Stimulated activated memory B cell treated with anti-CD40 and anti-IgM and Interleukin-4, amounts not matched to agents 10 μg/mL and 1 μg/mL and 100 μg/mL, for 72 hours (primary cell): ENCODE measurements at regions not wholly inside any gene's neighbourhood (a gene's known extent, or its start where the extent isn't known, plus 50 kb on each side); places are given as distances from the start of the nearest gene placed in this dataset.

ENCODE experiments used
- ATAC-seq: fragments of 150-1000 bp; cut with Tn5 transposase; 2 replicates; pipeline ENCODE4 v1.10.0; 2021
- H3K27ac Mint-ChIP-seq: one replicate; pipeline ENCODE4 v1.8.0; 2022; ENCODE audit warnings: mild to moderate bottlenecking, mixed read lengths
- H3K27me3 Mint-ChIP-seq: one replicate; pipeline ENCODE4 v1.8.0; 2022; ENCODE audit warnings: mixed read lengths
- H3K36me3 Mint-ChIP-seq: one replicate; pipeline ENCODE4 v1.8.0; 2022; ENCODE audit warnings: mixed read lengths
- H3K4me1 Mint-ChIP-seq: one replicate; pipeline ENCODE4 v1.8.0; 2022; ENCODE audit warnings: mixed read lengths
- H3K4me3 Mint-ChIP-seq: one replicate; pipeline ENCODE4 v1.8.0; 2022; ENCODE audit warnings: mild to moderate bottlenecking, moderate library complexity, mixed read lengths
- H3K9me3 Mint-ChIP-seq: one replicate; pipeline ENCODE4 v1.8.0; 2022; ENCODE audit warnings: mixed read lengths

DNA sequence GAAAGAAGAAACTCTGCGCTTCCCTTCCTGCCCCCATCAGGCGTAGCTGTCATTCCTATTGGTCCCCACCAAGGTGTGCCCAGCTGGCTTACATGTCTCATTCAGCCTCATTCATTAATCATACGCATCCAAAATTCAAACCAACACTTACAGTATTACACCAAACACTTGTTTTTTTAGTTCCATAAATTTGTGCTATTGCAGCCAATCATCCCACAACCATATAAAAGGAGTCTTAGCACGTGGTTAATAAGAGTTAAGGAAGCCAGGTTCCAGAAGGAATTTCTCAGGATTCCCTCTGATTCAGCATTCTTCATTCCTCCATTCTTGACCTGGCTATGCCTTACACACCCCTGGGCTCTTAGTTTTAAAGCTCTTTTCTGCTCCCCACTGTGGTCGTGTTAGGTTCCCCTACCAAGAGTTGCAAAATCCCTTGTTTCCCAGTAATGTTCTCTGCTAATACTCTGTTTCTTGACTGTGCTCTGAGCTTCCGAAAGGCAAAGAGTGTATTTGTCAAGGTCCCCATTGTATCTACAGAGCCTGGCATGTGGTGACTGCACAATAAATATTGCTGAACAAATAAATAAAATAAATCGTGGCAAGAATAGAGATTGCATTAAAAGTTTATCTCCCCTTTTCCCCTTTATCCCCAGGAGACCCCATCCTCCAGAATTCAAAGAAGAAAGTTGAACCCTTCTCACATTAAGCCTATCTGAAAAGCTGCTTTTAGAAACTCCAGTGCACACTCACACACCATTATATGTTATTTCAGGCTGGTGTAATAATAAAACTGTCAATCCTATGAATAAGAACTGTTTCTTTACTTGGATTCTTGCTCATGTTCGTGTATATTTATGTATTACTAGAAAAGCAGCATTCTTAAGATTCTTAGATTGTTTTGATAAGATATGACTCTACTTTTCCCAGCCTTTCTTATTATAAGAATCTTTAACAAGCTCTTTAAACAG is 514.4 kb downstream of the INHBA start:
- Mint-ChIP-seq H3K9me3 (peaks cover under 1% of the 10 kb centered on the region), H3K4me3 (no peak overlapping the region), H3K27me3 (no peaks in the 10 kb centered on the region), H3K4me1 (no peaks in the 10 kb centered on the region), H3K36me3 (no peaks in the 10 kb centered on the region), H3K27ac (no peak overlapping the region)
- ATAC-seq: no peak

DNA sequence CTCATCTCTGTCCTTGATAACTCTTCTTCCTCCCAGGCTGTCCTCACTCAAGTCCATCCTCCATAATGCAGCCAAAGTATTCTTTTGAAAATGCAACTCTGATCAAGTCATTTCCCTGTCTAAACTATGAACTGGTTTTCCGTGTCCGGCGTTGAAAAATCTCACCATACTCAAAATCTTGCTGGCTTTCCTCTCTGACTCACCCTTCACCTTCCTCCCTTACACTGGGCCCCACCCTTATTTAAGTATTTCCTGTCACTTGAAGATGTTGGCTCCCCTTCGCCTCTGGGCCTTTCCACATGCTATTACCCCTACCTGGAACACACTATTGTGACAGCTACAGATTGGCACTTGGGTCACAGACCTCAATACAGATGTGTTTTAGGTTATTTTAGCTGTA is 515.6 kb downstream of the INHBA start:
- Mint-ChIP-seq H3K9me3 (peaks cover 3% of the 10 kb centered on the region), H3K27me3 (no peaks in the 10 kb centered on the region), H3K4me3 (no peak overlapping the region), H3K27ac (no peak overlapping the region), H3K36me3 (no peaks in the 10 kb centered on the region), H3K4me1 (no peaks in the 10 kb centered on the region)
- no peak for ATAC-seq

DNA sequence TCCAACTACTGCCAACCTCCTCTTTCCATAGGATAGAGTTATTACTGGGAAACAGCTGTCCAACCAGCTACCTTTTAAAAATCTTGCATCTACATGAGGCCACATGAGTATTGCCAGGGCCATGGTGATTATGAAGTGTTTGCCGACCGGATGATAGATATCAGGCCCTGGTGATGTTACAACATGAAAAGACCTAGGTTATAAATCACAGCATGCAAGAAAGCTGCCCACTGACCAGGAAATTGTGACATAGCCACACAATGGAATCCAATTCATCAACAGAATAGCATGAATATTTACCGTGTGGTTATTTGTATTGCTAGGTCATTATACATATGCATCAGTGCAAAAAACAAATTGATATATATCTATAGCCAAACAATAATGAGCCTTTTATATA is 517.0 kb downstream of the INHBA start:
- peaks cover 3% of the 10 kb centered on the region for H3K9me3 Mint-ChIP-seq
- H3K27ac Mint-ChIP-seq: no peak overlapping the region
- H3K27me3 Mint-ChIP-seq: no peaks in the 10 kb centered on the region
- no peak for ATAC-seq
- H3K4me1 Mint-ChIP-seq: no peaks in the 10 kb centered on the region
- no peaks in the 10 kb centered on the region for H3K36me3 Mint-ChIP-seq
- no peak overlapping the region for H3K4me3 Mint-ChIP-seq

DNA sequence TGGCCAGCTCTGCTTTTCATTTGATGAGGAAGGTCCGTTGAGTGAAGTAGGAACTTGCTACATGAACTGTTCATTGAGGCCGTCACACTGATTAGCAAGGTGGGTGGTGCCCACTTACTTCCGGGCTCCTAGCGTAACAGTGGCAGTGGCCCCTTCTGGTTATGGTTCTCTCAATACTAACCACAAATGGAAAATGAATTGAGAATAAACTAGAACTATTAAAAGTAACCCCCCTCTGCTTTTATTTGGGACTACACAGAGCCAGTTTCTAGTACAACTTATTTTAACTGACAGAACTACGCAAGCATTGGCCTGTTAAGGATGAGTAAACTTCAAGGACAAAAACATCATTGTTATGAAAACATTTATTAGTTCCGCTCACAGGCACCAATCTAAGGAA is 519.1 kb downstream of the INHBA start:
- peaks cover 3% of the 10 kb centered on the region for H3K9me3 Mint-ChIP-seq
- H3K36me3 Mint-ChIP-seq: no peaks in the 10 kb centered on the region
- no peaks in the 10 kb centered on the region for H3K27me3 Mint-ChIP-seq
- no peak for ATAC-seq
- H3K4me3 Mint-ChIP-seq: no peak overlapping the region
- H3K27ac Mint-ChIP-seq: no peak overlapping the region
- no peaks in the 10 kb centered on the region for H3K4me1 Mint-ChIP-seq

DNA sequence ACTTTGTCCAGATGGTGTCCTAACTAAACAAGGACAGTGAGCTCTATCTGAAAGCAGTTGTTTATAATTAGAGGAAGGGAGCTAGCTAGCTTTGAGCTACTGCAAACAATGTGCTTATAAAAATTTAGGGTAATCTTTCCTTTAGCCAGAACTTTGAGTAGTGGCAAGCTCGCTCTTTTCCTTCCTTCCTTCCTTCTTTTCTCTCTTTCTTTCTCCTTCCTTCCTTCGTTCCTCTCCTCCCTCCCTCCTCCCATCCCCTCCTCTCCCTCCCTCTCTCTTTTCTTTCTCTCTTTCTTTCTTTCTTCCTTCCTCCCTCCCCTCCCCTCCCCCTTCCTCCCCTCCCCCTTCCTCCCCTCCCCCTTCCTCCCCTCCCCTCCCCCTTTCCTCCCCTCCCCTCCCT is 520.1 kb downstream of the INHBA start:
- Mint-ChIP-seq H3K4me1 (no peaks in the 10 kb centered on the region), H3K27me3 (no peaks in the 10 kb centered on the region), H3K36me3 (no peaks in the 10 kb centered on the region), H3K9me3 (peaks cover 3% of the 10 kb centered on the region), H3K4me3 (no peak overlapping the region), H3K27ac (no peak overlapping the region)
- ATAC-seq: no peak

DNA sequence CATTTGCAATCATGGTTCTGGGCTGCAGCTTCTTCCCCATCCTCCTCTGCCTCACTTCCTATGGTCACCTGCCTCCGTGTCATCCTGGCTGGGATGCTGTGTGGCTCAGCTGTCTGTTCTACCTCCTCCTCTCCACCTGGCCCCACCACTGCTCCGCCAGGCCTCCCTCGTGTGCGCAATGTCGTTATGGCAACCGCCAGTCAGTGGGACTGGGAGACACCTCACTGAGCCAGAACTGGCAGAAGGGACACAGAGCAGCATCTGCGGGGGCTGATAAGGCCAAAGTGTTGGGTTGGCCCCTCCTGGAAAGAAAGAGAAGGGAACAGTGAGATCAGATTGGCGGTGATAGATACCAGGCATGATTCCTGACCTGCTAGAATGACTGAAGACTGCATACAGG is 527.5 kb downstream of the INHBA start:
- no peak for ATAC-seq
- H3K27me3 Mint-ChIP-seq: no peaks in the 10 kb centered on the region
- no peak overlapping the region for H3K4me3 Mint-ChIP-seq
- no peak overlapping the region for H3K27ac Mint-ChIP-seq
- no peaks in the 10 kb centered on the region for H3K36me3 Mint-ChIP-seq
- no peaks in the 10 kb centered on the region for H3K9me3 Mint-ChIP-seq
- H3K4me1 Mint-ChIP-seq: no peaks in the 10 kb centered on the region

DNA sequence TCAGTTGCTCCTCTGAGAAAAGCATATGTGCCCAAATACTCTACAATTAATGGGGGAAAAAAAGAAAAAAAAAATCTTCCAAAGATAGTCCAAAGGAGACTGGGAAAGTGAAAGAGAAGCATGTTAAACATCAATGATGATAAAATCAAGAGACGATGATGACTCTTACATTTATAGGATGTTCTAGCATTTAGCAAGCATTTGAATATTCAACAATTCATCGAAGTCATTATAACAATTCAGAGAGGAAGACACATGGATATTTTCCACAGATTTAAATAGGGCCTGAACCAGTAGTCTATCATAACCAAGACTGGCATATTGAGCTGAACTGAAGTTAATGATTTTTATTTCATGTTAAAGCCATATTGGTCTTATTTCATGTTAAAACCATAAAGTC is 528.4 kb downstream of the INHBA start:
- Mint-ChIP-seq H3K36me3 (no peaks in the 10 kb centered on the region), H3K9me3 (no peaks in the 10 kb centered on the region), H3K4me1 (no peaks in the 10 kb centered on the region), H3K4me3 (no peak overlapping the region), H3K27me3 (no peaks in the 10 kb centered on the region), H3K27ac (no peak overlapping the region)
- ATAC-seq: no peak

DNA sequence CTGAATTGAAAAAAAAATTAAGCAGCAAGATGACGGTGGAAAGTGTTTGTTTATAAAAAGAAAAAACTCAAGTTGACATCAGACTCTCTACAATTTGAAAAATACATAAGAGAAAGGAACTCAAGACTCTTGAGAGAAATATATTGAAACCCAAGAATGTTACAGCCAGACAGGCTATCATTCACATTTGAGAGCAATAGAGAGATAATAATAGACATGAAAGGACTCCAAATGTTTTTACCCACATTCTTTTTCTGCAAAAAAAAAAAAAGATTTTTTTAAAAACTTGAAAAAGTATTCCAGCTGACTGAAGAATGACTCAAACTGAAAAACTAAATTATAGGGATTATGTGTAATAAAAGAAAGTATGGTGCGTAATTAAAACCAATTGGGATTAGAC is 532.4 kb downstream of the INHBA start:
- H3K4me1 Mint-ChIP-seq: no peaks in the 10 kb centered on the region
- H3K4me3 Mint-ChIP-seq: no peak overlapping the region
- no peak overlapping the region for H3K27ac Mint-ChIP-seq
- H3K36me3 Mint-ChIP-seq: no peaks in the 10 kb centered on the region
- H3K9me3 Mint-ChIP-seq: no peaks in the 10 kb centered on the region
- ATAC-seq: no peak
- no peaks in the 10 kb centered on the region for H3K27me3 Mint-ChIP-seq

DNA sequence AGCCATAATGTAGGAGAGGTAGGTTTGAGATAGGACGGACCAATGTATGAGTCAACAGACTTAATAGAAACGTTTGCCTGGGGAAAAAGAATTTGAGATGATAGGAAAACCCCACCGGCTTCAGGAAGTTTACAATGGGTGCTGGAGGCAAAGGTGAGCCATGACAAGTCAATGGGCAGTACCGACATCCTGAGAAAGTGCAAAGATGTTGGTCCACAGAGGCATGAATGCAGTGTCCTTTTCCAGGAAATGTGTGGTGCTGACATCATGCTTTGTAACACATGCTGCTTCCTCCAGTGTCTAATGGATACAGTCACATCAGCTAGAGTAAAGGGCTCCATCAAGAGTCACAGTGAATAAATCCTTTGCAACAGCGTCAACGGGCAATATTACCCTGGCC is 533.6 kb downstream of the INHBA start:
- no peak for ATAC-seq
- Mint-ChIP-seq H3K27me3 (no peaks in the 10 kb centered on the region), H3K36me3 (no peaks in the 10 kb centered on the region), H3K4me1 (no peaks in the 10 kb centered on the region), H3K9me3 (no peaks in the 10 kb centered on the region), H3K4me3 (no peak overlapping the region), H3K27ac (no peak overlapping the region)

DNA sequence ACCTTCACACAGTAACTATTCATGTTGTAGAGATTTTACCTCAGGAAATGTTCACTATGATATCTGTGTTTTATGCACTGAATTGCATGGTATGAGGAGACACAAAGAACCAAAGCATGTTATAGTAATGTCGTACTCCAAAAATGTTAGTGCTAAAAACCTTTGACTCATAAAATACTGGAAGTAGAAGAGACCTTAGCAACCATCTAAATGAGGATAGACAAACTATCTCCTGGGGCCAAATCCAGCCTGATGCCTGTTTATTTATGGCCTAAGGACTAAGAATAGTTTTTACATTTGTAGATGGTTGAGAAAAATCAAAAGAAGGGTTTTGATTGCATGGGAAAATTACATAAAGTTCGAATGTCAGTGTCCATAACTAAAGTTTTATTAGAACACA is 535.1 kb downstream of the INHBA start:
- Mint-ChIP-seq H3K9me3 (no peaks in the 10 kb centered on the region), H3K4me3 (no peak overlapping the region), H3K36me3 (no peaks in the 10 kb centered on the region), H3K27ac (no peak overlapping the region), H3K4me1 (no peaks in the 10 kb centered on the region), H3K27me3 (no peaks in the 10 kb centered on the region)
- ATAC-seq: no peak

DNA sequence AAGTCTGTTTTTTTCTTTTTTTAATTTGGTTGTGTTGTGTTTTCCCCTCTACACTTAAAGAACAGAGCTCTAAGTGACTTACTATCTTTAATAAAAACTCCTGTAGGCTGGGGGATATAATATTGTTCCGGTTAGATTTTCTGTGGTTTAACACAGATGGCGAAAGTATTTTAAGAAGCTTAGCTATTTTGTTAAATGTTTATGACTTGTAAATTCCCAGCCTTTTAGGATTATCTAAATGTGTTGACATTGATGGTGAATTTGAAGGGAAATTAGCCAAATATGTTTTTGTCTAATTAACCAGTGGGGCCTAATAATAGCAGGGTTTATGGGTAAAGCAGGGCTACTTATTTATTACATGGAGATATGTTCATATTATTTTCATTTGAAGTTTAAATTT is 538.5 kb downstream of the INHBA start:
- H3K9me3 Mint-ChIP-seq: peaks cover 2% of the 10 kb centered on the region
- H3K36me3 Mint-ChIP-seq: no peaks in the 10 kb centered on the region
- no peak overlapping the region for H3K4me3 Mint-ChIP-seq
- H3K27me3 Mint-ChIP-seq: no peaks in the 10 kb centered on the region
- ATAC-seq: no peak
- no peak overlapping the region for H3K27ac Mint-ChIP-seq
- H3K4me1 Mint-ChIP-seq: no peaks in the 10 kb centered on the region

DNA sequence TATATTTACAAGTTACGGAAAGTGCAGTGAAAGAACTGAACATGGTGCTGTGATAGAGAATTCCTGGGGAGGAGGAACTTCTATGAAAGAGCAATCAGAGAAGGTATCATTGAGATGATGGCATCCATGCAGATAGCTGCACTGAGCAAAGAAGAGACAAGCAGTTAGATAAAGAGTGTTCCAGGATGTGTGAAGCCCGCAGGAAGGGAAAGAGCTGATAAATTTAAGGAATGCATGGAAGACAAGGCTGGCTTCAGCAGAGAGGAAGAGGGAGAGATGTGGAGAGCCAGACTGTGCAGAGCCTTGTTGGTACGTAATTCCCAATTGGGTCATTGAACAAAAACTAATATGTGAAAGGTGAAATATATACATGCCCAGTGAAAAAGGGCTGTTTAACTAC is 538.9 kb downstream of the INHBA start:
- Mint-ChIP-seq H3K27ac (no peak overlapping the region), H3K9me3 (peaks cover 2% of the 10 kb centered on the region), H3K4me3 (no peak overlapping the region), H3K27me3 (no peaks in the 10 kb centered on the region), H3K4me1 (no peaks in the 10 kb centered on the region), H3K36me3 (no peaks in the 10 kb centered on the region)
- ATAC-seq: no peak

DNA sequence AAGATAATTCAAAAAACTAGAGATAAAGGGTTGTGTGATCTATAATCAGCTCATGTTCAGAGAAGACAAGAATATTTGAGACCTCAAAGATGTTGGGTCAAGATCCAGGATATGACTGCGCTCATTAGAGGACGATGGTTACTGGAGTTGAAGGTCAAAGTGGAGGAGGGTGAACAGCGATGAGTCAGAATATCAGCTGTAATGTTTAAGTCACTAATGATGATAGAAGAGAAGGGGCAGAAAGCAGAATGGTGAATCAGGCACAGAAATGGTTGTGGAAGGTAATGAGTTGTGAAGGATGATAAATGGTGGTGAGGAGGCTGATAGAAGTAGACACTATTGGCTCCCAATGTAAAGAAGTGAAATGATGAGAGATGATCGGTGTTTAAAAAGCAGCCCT is 540.3 kb downstream of the INHBA start:
- peaks cover 2% of the 10 kb centered on the region for H3K9me3 Mint-ChIP-seq
- no peaks in the 10 kb centered on the region for H3K36me3 Mint-ChIP-seq
- no peak overlapping the region for H3K27ac Mint-ChIP-seq
- no peaks in the 10 kb centered on the region for H3K4me1 Mint-ChIP-seq
- ATAC-seq: no peak
- H3K27me3 Mint-ChIP-seq: peaks cover 8% of the 10 kb centered on the region
- no peak overlapping the region for H3K4me3 Mint-ChIP-seq

DNA sequence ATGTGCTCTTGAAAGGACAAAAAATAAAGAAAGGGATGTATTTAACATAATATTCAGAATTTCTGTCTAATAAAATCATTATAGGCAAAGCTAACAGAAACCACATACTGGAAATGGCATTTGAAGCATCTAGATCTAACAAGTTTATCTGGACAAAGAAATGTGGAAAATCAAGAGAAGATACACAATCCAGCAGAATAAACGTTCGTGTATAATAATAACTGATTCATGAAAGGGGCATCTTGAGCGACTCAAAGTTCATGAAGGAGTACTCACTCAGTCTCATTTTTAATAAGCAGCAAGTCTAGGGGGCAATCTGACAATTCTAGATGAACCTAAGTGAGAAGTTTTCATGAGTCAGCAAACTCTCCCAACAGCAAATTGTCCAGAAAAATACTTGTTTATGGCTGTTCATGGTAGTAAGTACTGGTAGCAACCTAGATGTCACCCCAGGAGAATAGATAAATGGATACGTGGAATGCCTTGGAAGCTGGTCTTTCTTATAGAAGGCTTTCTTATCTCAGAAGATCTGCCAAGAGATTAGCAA is 541.8 kb downstream of the INHBA start:
- ATAC-seq: no peak

DNA sequence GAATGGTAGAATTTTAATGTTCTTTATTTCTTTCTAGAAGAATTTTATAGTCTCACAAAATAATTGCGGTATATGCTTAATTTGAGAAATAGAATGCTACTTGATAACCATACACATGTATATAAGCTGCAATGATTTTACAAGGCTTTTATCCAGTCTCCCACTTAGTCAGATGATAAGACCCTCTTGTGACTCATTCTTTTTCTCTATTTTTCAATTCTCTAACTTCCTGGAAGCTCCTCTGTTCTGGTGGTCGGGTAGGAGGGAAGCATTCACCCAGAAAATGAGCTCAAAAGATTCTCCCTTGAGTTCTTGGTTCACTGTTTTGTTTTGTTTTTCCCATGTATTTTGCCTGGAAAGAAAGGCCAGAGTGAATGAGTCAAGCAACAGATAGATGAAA is 546.6 kb downstream of the INHBA start:
- Mint-ChIP-seq H3K4me1 (no peaks in the 10 kb centered on the region), H3K9me3 (peaks cover 2% of the 10 kb centered on the region), H3K27ac (no peak overlapping the region), H3K27me3 (peaks cover 8% of the 10 kb centered on the region), H3K4me3 (no peak overlapping the region), H3K36me3 (no peaks in the 10 kb centered on the region)
- no peak for ATAC-seq

More for the DNA sequence above, 541.8 kb downstream of the INHBA start:
- Mint-ChIP-seq H3K4me3 (no peak overlapping the region), H3K9me3 (peaks cover 2% of the 10 kb centered on the region), H3K27me3 (peaks cover 8% of the 10 kb centered on the region), H3K36me3 (no peaks in the 10 kb centered on the region), H3K27ac (no peak overlapping the region), H3K4me1 (no peaks in the 10 kb centered on the region)

DNA sequence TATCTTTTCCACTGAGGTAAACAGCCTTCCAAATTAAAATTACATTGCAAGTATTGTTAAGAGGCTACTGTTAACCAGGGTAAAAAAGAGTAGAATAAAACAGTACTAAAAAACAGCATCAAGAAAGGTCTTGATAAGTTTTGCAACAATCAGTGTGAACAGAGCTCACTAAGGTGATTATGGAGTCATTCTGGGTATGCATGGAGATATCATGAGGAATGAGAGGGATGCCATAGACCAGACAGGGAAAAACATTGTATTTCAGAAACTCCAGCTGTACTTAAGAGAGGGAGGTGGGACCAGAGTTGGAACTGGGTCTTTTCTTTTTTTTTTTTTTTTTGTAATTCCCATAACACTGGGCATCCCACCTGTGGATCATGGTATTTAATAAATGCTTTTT is 549.6 kb downstream of the INHBA start:
- H3K9me3 Mint-ChIP-seq: no peaks in the 10 kb centered on the region
- no peaks in the 10 kb centered on the region for H3K4me1 Mint-ChIP-seq
- H3K27ac Mint-ChIP-seq: no peak overlapping the region
- ATAC-seq: no peak
- no peaks in the 10 kb centered on the region for H3K36me3 Mint-ChIP-seq
- no peak overlapping the region for H3K4me3 Mint-ChIP-seq
- H3K27me3 Mint-ChIP-seq: peaks cover 2% of the 10 kb centered on the region
